ENCODE measurements at regions not wholly inside any gene's neighbourhood (a gene's known extent, or its start where the extent isn't known, plus 50 kb on each side); places are given as distances from the start of the nearest gene placed in this dataset.

DNA sequence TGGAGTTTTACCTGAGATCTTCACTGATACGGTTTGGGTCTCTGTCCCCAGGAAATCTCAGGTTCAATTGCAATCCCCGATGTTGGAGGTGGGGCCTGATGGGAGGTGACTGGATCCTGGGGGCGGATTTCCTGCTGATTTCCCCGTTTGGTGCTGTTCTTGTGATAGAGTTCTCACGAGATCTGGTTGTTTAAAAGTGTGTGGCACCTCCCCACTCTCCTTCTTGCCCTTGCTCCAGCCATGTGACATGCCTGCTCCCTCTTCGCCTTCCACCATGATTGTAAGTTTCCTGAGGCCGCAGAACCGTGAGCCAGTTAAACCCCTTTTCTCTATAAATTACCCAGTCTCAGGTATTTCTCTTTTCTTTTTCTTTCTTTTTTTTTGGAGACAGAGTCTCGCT is 126.4 kb upstream of the SLC45A1 start:
- TF ChIP-seq EZH2 (IDR thresholded peaks at IDR 0.05; ENCODE audit: low read depth) (no peak), CTCF (conservative IDR thresholded peaks at IDR 0.05) (no peak)

Measured in PC-9 (cell line).